K562 (cell line): ENCODE measurements at regions not wholly inside any gene's neighbourhood (a gene's known extent, or its start where the extent isn't known, plus 50 kb on each side); places are given as distances from the start of the nearest gene placed in this dataset.

ENCODE experiments used
- FIP1L1 ChIP-seq: fragments of 200-400 bp; formaldehyde crosslinking; IDR thresholded peaks from 2 replicates; pipeline ENCODE4 v1.6.1; 2018; ENCODE audit warnings: mild to moderate bottlenecking, low read depth, low read length; ENCODE audit not compliant: poor library complexity, severe bottlenecking
- GABPB1 ChIP-seq: sonication (generic); formaldehyde crosslinking; IDR thresholded peaks from 2 replicates; pipeline ENCODE4 v1.8.0; 2022; ENCODE audit warnings: mild to moderate bottlenecking, missing genetic modification reagents

DNA sequence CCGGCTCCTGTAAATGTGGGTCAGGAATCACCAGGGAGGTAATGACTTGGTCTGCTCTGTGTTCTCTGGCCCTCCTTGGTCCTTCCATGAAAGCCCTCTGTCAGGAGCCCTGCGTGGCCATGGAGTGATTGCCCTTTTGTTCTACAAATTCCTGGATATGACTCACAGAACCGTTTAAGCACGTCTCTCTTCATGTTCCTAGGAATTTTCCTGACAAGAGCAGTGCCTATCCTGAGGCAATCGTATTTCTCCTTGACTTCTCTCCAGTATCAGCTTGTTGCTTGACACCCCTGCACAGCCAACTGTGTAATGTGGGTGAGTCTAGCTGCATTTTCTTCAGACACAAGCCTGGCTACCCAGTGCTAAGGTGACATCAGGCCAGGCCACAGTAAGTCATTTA, 274.3 kb upstream of the ZNF462 start:
- TF ChIP-seq FIP1L1 (no peak), GABPB1 (CRISPR knock-in tag) (no peak)
